ENCODE measurements at regions not wholly inside any gene's neighbourhood (a gene's known extent, or its start where the extent isn't known, plus 50 kb on each side); places are given as distances from the start of the nearest gene placed in this dataset.

GRCh38 chr12:65631621-65632111, 192.6 kb upstream of the HMGA2 start:
- DNase-seq, result no peak

DNA sequence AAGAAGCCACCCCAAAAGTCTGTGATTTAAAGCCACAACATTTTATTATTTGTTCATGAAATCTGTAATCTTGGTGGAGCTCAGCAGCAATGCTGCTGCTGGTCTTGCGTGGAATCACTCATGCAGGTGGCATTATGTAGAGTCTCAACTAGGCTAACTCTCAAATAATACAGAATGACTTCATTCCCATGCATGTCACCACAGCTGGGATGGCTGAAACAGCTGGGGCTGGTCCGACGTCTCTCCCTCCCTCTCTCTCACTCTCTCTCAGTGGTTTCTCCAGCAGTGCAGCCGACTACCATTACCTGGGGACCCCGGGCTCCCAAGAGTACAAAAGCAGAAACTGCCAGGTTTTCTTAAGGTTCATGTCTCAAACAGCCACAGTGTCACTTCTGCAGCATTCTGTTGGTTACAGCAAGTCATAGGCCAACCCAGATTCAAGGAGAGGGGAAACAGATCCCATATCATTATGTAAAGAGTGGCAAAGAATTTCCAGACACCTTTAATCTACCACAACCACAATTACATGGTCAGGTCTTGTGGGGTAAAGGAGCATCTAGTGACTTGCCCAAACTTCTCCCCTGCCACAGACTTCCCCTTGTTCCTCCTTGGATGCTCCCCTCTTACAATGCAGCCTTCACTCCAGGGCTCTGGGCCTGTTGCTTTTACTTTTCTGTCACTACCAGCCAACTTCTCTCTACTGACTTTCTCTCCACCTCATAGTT, 192.0 kb upstream of the HMGA2 start:
- DNase-seq, result no peak

DNA sequence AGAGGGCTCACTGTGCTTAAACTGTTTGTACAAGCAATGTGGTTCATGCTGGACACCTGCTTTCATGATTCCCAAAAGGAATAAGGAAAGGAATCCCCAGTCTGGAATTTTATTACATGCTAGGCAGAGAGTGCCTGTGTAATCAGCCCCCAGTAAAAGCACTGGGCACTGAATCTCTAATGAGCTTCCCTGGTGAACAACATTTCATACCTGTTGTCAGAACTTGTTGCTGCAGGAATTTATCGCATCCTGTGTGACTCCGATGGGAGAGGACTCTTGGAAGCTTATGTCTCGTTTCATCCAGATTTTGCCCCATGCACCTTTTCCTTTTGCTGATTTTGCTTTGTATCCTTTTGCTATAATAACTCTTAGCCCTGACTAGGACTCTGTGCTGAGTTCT, 190.2 kb upstream of the HMGA2 start:
- no peak for DNase-seq

DNA sequence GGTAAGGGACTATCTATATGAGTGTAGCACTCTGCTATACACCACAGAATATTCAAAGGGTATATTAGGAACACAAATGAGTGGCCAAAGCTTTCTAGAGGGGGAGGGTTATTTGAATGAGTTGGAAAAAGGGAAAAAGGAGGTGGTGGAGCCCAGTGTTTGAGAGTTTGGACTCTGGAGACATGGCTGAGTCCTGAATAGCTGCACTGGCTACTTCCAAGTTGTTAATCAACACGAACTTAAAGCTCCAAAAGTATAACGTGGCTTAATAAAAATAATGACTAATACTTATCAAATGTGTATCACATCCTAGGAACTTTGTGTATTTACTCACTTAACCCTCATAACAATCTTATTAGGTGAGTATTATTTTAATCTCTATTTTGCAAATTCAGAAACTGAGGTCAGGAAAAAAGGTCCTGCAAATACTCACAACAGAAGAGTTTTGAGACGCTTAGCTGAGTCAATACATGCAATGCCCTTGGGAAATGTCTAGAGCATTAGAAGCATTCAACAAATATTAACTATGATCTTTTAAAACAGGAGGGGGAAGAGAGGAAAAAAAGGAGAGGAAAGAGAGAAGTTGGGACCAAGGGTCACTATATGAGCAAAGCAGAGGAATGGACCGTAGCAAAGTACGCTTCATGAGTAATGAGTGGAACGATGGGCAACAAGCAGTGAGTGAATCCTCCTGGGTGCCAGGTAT, 189.5 kb upstream of the HMGA2 start:
- DNase-seq, result no peak

- DNase-seq, result no peak
Observed at GRCh38 chr12:65636436-65636835, 187.8 kb upstream of the HMGA2 start.

DNA sequence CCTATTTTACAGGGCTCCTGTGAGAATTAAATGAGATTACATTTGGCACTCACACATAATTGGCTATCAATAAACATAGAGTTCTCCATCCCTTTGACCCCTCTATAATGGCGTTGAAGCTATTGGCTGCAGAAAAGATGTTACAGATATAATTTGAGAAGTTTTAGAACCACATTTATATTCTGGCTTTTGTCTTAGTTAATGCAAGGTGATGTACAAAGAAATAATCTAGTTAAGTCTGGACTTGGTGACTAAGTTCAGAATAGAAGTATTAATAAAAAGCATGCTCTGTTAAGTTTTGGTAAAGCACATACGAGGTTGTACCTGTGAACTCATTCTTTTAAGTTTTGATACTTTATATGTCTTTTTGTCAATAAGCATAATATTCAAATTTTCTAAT, 187.1 kb upstream of the HMGA2 start:
- DNase-seq, result no peak

DNA sequence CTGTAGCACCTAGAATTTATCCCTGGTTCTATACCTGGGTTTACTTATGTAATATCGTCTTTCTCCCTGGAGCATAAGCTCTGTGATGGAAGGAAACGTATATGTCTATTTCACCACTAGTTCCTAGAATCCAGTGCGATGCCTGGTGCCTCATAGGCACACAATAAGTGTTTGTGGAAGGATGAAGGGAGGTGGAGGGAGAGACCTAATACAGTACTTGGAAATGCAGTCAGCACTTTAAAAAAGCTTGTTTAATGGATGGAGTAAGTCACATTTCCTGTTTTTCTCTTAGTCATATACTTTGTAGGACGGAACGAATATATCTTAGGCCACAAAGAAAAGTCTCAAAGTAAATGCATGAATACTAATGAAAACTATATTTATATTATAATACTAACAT, 186.5 kb upstream of the HMGA2 start:
- no peak for DNase-seq

DNA sequence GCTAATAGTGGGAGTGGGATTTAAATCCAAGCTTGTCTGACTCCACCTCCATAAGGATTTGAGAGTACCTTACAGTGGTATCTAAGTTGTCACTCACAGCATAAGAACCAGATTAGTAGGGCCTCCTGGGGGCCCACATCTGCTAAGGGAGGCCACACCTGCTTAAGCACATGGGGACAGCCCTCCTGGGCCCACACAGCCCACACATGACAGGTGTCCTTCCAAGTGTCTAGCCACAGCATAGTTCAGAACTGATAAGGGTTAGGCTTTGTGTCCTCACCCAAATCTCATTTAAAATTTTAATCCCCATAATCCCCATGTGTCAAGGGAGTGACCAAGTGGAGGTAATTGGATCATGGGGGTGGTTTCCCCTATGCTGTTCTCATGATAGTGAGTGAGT, 186.0 kb upstream of the HMGA2 start:
- no peak for DNase-seq

GRCh38 chr12:65640489-65640901, 183.8 kb upstream of the HMGA2 start:
- DNase-seq, result no peak

- DNase-seq, result no peak
Observed at GRCh38 chr12:65642061-65642661, 182.1 kb upstream of the HMGA2 start.

- DNase-seq, result no peak
Observed at GRCh38 chr12:65643171-65643570, 181.1 kb upstream of the HMGA2 start.

DNA sequence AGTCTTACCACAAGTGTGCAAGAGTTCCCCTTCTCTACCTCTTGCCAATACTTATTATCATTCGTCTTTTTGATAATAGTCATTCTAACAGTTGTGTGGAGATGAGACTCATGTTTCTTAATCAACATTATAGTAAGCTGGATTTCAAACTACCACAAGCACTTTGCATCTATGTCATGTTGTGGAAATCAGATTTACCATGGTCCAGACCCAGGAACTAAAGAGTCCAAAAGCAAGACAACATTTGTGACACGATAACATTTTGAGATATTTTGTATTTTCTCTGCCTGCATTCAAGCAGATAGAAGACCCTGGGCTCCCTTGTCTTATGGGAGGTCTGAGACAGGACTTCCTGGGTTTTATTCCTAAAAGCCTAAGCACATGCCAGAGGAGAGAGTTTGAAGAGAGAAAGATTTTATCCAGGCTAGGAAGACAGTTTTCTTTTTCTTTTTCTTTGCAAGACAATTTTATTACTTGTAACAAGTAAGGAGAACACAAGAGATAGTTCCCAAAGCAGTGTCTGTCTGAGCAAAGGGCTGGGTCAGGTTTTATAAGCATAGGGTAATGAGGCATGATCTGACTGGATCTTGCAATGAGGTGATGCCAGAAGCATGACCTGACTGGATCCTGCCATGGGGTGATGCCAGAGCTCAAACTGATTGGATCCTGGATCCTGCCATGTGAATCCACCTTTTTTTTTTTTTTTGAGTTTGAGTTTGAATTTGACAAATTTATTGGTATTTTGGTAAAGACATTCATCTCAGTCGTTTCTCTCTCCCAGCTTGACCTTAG, 180.5 kb upstream of the HMGA2 start:
- DNase-seq, result no peak

DNA sequence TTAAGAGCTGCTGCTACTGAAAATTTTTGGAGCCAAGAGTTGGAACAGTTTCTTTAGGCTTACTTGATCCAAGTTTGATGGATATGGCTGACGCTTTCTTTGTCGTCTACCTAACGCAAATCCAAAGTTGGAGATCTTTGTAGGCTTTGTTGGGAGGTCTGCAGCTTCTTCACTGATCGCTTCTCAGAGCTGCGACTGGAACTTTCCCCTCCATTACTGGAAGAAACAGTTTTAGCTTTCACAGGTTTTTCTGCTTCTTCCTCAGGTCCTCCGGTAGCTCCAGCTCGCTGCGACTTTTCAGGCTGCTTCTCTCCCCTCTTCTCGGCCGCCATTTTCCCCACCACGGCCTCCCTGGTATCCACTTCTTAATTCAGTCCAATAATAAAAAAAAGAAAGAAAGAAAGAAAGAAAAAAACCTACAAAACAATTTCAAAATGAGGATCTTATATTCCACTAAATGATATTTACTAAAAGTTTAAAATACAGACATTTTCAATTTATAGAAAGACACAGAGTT, 178.1 kb upstream of the HMGA2 start:
- no peak for DNase-seq

DNA sequence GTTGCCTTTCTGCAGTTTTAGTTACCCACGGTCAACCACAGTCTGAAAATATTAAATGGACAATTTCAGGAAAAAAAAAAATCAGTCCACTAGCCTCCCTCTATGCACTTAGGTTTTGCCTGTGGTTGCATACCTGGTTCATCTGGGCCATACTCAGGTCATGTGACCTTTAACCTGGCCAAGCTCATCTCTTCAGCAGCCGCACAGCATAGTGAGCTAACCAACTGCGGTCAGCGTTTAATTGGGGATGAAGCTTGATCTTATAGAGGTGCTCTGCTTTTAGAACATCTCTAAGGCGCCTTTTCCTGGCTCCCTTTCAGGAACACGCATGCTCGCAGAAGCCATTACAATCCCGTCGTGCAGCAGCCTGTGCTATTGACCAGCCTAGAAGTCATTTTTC, 177.2 kb upstream of the HMGA2 start:
- no peak for DNase-seq

- no peak for DNase-seq
Observed at GRCh38 chr12:65648461-65648860, 175.8 kb upstream of the HMGA2 start.

DNA sequence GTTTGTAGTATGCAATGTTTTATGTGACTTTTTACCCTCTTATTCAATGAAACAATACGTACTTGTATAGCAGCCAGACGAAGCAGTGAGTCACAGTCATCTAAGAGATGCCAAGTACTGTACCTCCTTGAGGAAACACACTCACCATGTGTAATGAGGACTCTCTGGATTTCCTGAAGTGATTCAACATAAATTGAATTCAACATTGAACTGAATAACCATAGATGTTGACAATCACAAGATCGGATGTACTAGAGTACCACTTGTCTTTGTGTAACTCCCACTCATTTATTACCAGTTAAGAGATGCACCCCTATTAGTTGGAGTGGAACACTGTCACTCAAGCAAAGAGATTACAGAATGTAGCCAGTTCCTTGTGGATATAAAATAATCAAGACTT, 175.2 kb upstream of the HMGA2 start:
- DNase-seq, result no peak

DNA sequence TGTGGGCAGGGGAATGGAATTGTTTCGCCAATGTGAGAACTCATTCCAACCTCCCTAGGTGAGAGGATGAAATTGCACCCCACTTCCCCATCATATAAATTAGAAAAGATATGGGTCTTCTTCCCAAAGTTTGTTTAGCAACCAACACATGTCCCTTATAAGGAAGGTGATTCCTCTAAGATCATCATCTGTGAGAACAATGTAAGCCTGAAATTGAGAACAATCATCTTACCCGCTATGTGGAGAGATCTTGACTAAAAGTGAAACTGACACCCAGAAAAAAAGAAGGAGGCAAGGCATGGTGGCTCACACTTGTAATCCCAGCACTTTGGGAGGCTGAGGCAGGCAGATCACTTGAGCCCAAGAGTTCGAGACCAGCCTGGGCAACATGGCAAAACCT, 173.2 kb upstream of the HMGA2 start:
- no peak for DNase-seq

DNA sequence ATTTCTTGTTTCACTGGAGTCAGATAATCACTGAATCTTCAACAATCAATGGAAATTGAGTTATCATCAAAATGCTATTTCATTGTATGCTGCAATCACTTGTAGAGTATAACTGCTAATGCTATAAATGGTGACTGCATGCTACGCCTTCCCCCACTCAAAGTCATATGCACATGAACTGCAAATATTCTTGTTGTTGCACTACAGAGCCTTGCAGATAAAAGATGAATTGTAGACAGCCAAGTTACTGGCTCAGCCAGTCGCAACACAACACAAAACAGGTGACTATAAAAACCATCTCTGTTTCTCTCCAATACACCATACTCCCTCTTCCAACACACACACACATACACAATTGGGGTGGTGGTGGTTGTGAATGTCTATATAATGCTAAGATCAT, 171.0 kb upstream of the HMGA2 start:
- DNase-seq, result no peak

DNA sequence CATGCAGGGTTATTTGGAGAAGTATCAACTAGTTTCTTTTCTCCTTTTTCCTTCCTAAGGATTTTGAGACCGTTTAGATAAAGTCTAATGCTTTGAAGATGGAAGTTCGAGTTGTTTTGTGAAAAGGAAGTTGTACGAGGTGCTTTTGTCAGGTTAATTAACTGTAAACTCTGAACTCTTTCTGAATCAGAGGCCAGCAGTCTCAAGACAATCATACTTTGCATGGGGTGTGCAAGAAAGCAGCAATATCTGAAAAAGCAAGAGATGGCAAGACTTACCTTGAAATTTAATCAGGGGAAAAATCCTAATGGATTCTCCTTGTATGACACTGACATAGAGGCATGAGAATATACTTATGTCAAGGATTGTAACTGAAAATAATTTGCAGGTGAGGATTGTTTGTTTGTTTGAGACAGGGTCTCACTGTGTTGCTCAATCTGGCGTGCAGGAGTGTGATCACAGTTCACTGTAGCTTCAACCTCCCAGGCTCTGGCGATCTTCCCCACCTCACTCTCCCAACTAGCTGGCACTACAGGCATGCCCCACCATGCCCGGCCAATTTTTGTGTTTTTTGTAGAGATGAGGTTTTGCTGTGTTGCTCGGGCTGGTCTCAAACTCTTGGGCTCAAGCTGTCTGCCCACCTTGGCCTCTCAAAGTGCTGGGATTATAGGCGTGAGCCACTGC, 170.2 kb upstream of the HMGA2 start:
- DNase-seq, result no peak

DNA sequence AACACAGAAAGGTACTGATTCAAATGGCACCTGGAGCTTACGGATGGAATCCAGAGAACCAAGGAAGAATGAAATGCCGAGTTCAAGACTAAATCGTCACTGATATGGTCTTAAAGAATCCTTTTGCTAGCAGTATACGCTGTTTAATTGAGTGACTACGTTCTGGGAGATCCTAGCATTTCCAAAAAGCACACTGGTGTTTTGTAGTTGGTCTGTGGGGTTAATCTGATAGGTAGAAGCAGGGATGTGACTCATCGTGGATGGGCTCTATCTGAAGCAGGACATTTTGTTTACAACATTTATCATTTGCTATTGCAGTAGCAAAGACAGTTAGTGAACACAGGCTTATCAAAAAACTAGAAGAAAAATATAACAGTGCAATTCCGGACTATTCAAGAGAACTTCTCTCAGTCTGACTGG, 169.2 kb upstream of the HMGA2 start:
- DNase-seq, result no peak

DNA sequence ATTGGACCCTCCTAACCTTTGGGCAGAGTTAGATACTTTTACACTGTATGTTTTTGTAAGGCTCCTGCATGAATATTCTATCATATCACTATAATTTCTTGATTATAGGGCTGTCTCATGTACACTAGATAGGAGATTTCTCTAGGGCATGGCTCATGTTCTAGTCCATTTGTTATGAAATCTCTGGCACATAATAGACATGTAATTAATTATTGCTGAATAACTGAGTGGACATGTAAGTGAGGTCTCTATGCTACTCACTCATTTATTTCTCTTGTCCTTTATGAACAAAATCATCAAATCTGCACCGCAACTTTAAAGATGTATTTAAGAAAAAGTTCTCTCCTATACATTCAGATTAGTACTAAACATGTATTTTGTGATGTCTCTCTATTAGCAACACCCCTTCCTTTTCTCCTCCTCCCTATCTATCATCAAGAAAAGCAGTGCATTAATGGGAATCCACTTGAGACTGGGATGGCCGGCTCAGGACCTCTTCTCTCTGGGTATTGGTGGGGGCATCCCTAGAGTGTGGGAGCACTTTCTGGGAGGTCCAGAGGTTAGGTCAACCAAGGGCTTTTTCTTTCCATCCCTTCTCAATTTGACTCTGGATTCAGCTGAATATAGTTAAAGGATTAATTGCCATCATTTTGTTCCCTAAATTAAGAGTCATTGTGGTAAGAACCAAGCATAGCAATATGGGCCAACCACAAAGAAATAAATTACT, 168.0 kb upstream of the HMGA2 start:
- DNase-seq, result no peak

DNA sequence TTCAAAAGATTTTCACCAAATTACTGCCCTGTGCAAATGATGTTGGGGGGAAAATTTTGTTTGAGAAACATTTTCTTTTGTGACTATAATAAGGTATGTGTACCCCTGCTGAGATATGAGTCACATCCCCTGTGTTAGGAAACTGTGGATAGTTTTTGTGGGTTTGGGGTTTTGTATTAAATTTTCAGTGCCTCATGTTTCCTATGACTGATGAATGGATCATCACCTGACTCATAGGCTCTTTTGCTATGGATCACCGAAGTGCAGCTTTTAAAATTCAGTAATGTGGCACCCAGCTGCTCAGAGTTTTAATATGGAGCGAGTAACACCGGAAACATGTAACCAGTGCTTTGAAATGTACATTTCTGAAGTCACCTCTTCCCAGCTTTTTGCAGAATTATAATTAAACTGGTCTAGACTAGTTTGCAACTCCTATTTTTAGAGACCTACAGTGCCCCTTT, 167.4 kb upstream of the HMGA2 start:
- no peak for DNase-seq

All from NCI-H69 (cell line).